Gastroesophageal sphincter (tissue), 3 donors: ENCODE measurements at regions not wholly inside any gene's neighbourhood (a gene's known extent, or its start where the extent isn't known, plus 50 kb on each side); places are given as distances from the start of the nearest gene placed in this dataset.
A peak's percentile ranks its signal among the peaks of the same experiment; 100 is the strongest.

ENCODE experiments used
- CTCF ChIP-seq, 4 experiments: fragments of 200-600 bp in 2 of 4; fragments of 450-650 bp in 2 of 4; sonication (generic) in 1 of 4; IDR thresholded peaks; one replicate each; pipeline ENCODE4 v1.5.1; 2017 to 2019; ENCODE audit warnings: antibody characterized with exemption in 4 of 4, mild to moderate bottlenecking in 2 of 4, moderate library complexity in 2 of 4
- EP300 ChIP-seq: sonication (generic); formaldehyde crosslinking; IDR thresholded peaks from one replicate; pipeline ENCODE4 v1.6.1; 2017; ENCODE audit warnings: antibody characterized with exemption, mild to moderate bottlenecking
- POLR2A ChIP-seq, 2 donors: fragments of 450-650 bp; IDR thresholded peaks; one replicate each; pipeline ENCODE4 v1.6.1; 2017; ENCODE audit warnings: antibody characterized with exemption in 2 of 2, mild to moderate bottlenecking in 2 of 2, moderate library complexity in 1 of 2
- POLR2AphosphoS5 ChIP-seq: sonication (generic); formaldehyde crosslinking; IDR thresholded peaks from one replicate; pipeline ENCODE4 v1.6.1; 2017; ENCODE audit warnings: antibody characterized with exemption

DNA sequence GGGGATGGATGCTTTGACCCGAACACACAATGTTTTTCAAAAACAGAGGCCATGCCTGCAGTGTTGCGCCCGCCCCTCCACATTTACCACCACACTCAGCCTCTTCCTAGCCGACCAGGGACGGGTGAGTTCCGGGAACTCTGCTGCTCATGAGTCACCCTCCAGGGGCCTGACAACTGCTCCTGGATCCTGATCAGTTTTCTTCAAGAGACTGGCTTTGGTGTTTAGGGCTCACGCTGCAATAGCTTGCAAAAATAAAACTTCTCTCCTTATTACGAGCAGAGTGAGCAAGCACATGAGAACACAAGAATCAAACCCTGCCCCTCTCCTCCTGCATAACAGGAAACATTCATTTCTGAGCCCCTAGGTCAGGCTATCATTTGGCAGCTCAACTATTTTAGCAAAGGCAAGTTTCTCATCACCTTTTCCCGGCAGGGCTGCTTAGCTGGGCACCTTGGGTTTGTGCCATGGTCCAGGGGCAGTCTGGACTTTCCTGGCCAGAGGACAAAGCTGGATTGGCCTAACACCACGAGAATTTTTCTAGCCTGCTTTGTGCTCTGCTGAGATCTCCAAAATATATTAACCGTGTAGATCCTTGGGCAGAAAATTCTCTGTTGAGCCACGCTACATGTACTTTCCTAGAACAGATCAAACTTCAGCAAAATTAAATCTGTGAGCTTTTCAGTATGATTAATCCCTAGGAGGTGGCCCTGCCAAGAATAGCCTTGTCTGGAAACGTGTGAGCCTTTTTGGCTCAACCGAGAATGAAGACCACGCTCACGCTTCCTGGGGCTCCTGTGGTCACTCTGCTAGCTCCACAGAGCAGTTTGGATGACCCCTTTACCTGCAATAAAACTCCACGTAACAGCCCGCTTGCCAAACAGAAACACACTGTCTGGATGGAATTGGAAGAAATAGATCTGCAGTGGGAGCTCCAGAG lies 52.7 kb upstream of the SPATA12 start:
- no peak for TF ChIP-seq POLR2A (IDR thresholded peaks at IDR 0.05)
- peak in 1 of 4 experiments; percentile 6 for TF ChIP-seq CTCF (IDR thresholded peaks at IDR 0.05)
- peak; percentile 87 for TF ChIP-seq POLR2AphosphoS5
- no peak for TF ChIP-seq EP300
